Activated naive CD4-positive, alpha-beta T cell treated with Interleukin-2 at 50 U/mL for 16 hours (primary cell): ENCODE measurements at regions not wholly inside any gene's neighbourhood (a gene's known extent, or its start where the extent isn't known, plus 50 kb on each side); places are given as distances from the start of the nearest gene placed in this dataset.
"Not testable (repeated sequence)": the region's sequence is repeated elsewhere in the genome, so short reads cannot be mapped to it uniquely, and the experiment has no call there.

Experiments
- DNase-seq: peaks from one replicate; pipeline ENCODE4 v3.0.0-alpha.2; 2020

DNA sequence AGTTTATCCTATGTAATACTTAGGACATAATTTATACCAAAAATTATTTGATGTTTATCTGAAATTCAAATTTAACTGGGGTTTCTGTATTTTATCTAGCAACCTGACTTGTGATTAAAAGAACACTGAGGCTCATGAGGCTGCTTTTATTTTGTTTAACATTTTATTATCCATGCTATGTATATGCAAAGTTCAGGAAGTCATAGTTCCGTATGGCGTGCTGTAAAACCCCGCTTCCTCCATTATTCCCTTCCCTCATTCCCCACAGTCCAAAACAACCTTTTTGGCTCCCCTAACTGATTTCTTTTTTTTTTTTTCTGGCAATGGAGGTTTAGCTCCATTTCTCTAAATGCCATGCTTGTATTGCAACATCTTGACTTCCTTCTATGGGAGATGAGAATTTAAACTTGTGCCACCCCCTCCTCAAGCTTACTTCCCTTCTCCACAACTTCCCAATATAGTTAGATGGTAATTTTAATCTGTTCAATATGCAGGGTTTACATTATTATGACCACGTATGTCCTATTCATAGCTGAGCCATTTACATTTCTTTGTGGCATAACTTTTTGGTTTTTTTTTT is 138.0 kb upstream of the DNAH14 start:
- DNase-seq: no peak

DNA sequence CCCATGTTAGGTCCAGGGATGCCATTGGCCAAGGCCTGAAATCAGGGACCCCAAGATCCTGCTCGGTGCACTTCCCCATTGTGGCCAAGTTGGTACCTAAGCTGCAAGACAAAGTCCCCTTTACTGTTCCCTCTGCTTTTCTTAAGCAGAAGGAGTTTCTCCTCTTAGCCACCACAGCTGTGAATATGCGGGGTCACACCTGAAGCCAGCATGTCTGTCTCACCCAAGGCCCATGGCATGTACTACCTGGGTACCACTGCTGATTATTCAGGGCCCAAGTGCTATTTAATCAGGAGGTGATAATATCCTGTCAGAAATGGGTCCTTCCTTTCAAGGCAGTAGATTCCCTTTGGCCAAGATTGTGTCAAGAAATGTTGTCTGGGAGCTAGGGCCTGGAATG is 133.9 kb upstream of the DNAH14 start:
- no peak for DNase-seq

DNA sequence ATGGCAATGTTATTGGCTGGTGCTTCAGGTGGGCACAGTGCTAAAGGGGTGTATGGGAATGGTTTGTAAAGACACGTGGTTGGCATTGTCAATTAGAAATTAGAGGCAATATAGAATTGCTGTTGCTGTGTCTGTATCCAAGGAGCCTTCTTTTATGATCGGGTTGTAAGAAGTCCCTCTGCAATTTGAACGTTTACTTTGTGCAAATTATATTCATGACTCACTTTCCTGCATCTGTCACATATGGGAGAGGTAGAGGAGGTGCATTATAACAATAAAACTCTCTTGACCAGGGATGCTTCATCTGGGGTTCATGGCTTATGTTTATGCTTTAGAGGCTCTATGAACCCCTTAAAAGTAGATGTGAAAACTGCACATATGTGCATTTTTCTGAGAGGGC is 130.4 kb upstream of the DNAH14 start:
- DNase-seq: no peak

DNA sequence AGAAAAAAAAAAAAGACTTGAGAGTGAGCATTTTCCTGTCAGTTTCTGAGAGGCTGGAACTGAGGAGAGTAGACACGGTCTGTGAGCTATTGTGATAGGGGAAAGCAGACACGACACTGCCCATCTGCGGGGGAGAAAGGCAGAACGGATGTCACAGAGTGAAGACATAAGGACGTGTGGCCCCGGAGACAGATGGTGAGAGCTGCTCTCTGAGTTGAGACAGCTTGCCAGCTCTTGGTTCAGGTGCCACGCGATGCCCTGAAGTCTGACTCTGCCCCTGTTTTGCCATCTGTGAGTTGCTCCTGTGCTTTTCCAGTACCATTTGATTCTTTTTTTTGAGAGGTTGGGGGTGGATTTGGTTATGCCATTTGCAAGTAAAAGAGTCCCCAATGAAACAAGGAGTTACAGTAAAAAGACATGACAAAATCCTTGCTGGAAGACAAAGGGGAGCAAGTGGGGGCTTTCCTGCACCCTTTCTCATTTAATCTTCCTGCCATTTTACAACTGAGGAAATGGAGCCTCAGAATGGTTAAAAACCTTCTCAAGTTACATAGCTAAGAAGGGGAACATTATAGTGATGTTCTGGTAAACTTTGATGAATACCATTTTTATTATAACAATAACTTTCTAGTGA is 128.9 kb upstream of the DNAH14 start:
- DNase-seq: no peak

DNA sequence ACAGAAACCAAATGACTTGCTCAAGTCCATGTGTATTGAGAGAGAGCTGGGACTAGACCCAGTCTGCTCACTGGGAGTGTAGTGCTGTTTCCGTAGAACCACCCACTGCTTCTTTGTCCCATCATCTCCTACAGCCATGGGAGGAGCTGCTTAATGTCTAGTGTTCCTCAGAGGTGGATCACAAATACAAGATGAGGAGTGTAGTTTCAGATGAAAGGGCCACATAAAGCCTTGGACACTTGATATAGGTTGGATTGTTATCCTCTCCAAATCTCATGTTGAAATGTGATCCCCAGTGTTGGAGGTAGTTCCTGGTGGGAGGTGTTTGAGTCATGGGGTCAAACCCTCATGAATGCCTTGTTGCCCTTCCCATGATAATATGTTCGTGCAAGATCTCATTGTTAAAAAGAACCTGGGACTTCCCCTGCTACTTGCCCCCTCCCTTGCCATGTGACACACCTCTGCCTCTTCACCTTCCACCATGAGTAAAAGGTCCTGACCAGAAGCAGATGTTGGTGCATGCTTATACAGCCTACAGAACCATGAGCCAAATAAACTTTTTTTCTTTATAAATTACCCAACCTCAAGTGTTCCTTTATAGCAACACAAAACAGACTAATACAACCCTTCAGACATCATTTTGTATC is 127.5 kb upstream of the DNAH14 start:
- DNase-seq: no peak

DNA sequence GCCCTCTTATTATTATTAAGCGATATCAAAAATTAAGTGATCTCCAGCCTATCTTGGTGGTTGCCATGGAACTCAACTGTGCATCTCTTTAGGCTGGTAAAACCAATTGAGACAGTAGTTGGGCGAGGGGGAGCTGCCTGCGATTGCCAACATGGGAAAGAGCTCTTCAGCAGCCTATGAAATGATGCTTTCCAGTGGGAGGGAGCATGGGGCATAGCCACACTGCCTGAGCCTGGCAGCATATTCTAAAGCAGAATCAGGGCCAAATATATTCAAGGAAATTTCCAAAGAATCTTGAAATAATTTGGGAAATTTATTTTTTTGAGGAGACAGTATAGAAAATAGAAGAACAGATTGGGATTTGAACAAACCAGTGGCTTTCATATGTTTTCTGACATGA is 126.9 kb upstream of the DNAH14 start:
- DNase-seq: no peak

DNA sequence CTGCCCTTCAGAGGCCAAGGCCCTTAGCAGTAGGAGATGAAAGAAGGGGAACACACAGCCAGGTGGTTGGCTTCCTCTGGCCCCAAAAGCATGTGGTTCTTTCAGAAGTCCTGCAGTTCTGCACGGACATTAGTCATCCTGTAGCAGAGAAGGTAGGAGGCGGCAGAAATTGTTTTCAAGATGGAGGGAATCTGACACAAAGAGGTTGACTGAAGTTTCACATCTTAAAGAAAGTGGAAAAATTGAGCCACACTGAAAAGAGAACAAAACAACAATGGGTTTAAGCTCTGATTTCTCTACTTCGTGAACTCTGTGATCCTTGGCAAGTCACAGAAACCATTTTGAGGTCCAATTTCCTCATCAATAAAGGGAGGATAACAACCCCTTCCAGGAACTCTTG is 125.3 kb upstream of the DNAH14 start:
- no peak for DNase-seq

DNA sequence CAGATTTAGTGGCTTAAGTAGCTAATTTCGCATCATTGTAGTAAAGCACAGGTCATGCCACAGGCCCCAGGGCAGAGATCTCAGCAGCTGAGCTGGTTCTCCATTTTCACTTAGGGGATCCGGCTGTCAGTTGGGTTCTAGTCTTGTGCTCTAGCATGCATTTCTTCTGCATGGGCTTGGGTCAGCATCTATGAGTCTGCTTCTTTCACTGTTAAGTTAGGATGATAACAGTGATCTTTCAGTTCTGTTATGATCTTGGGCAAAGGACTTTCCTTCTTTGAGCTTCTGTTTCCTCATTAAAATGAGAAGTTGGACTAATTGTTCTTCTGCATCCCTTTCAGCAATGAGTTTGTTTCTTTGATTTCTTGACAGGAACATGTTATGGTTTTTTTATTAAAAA is 123.6 kb upstream of the DNAH14 start:
- no peak for DNase-seq

DNA sequence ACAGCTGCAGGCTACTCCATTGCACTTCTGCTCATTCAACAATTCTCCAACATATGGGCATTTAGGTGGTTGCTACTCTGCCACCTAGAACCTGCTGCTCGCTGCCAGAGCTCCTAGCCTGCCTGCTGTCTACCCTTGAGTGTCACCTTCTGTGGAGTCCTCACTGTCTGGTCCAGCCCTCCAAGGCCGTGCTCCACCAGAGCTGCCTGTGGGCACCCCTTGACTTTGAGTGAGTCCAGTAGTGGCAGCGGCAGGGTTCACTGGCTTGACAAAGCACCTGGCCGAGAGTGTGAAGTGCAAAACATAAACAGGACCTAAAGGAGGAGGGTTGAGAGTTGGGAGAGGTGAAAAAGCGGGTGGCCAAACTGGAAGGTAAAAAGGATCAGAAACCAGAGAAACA is 120.3 kb upstream of the DNAH14 start:
- DNase-seq: no peak

DNA sequence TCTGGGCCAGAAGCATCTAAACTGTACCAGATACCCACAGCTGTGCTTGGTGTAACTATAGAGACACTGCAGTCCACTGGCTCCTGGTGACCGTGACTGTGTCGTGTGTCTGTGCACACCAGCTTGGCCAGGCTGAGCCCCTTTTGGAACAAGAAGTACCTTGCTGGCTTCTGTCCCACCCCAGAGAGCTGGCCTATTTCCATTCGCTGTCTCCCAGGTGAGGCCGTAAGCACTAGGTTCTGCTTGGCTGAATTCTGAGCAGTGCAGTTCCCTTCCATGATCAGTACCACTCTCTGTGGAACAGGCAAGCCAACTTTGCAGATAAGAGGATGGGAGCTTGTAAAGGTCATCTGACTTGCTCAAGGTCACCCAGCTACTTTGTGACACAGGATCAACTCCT is 119.9 kb upstream of the DNAH14 start:
- DNase-seq: no peak

DNA sequence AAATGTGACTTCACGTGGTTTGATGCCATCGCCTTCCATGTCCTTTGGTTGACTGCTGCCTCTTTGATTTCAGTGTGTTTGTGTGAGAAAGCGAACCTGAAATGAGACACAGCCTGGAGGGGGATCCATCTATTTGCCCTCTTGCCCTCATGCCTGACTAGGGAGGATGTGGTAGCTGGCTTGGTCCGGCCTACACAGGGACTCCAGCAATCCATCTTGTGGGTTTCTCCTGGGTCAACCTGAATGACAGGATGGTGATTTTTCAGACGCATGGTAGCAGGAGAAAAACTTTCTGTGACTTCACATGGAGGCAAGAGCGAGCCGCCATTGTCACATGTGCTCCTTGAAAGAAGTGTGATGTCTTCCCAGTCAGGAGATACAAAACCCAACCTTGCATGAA is 117.9 kb upstream of the DNAH14 start:
- DNase-seq: no peak

DNA sequence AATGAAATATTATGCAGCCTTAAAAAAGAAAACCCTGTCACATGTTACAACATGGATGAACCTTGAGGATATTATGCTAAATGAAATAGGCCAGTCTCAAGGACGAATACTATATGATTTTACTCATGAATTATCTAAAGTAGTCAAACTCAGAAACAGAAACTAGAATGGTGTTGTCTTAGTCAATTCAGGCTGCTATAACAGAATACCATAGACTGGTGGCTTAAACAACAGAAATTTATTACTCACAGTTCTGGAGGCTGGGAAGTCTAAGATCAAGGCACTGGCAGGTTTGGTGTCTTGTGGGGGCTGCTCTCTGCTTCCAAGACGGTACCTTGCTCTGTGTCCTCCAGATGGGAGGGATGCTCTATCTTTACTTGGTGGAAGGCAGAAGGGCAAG is 113.8 kb upstream of the DNAH14 start:
- no peak for DNase-seq

DNA sequence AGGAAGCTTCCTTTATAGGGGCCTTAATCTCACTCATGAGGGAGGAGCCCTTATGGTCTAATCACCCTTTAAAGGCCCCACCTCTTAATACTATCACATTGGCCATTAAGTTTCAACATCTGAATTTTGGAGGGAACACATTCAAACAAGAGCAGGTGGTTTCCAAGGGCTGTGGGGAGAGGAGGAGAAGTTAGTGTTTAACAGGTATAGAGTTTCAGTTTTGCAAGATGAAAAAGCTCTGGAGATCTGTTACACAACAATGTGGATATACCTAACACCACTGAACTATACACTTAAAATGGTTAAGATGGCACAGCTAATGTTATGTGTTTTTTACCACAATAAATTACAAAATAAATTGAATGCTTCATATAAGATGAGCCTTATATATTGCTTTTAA is 113.4 kb upstream of the DNAH14 start:
- DNase-seq: no peak

DNA sequence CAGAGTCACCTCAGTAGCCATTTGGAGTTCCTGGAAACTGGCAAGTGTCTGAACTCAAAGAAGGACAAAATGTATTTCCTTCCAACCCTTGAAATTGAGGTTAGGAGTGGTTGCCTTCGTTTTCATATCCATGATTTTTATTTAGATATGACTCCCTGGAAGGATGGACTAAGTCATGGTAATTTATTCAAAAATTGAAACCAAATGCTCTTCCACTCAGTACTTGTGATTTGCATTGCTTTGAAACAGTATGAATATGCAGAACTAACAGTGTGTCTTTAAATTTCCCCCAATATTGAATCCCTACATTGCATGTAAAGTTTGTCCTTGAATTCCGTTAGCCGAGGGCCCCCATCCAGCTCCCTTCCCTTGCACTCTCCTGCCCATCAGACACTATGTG is 112.1 kb upstream of the DNAH14 start:
- no peak for DNase-seq

DNA sequence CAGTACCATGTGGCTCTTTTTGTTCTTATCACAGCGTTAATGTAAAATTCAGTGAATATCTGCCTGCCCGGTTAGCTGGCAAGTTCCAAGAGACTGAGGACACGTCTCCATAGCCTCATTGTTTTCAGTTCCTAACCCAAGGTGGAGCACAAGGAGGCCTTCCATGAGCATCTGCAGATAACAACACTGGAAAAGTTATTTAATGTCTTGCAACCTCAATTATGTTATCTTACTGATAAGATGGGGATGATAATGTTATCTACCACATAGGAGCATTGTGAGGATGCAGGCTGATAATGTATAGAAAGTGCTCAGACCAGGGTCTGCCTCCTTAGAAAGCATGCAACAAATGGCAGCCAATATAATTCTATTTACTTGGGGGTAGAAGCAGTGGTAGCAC is 109.6 kb upstream of the DNAH14 start:
- no peak for DNase-seq

DNA sequence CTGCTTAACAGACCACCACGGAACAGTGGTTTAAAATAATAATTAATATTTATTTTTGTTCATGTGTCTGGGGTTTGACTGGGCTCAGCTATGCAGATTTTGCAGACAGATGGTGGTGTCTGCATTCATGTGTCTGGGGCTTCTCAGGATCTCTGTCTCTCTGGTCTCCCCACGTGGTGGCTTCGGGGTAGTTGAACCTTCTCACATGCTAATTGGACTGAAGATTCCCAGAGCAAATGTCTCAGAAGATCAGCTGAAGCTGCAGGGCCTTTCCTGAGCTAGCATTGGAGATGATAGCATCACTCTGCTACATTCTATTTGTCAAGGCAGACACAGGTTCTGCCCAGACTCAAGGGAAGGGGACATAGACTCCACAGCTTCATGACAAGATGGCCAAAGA is 109.1 kb upstream of the DNAH14 start:
- DNase-seq: no peak

DNA sequence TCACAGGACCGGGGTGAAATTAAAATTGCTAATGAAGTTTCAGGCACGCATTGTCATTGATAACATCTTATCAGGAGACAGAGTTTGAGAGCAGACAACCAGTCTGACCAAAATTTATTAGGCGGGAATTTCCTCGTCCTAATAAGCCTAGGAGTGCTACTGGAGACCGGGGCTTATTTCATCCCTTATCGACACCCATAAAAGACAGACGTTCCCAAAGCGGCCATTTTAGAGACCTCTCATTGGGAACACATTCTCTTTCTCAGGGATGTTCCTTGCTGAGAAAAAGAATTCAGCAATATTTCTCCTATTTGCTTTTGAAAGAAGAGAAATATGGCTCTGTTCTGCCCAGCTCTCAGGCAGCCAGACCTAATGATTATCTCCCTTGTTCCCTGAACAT is 107.7 kb upstream of the DNAH14 start:
- not testable (repeated sequence) for DNase-seq

DNA sequence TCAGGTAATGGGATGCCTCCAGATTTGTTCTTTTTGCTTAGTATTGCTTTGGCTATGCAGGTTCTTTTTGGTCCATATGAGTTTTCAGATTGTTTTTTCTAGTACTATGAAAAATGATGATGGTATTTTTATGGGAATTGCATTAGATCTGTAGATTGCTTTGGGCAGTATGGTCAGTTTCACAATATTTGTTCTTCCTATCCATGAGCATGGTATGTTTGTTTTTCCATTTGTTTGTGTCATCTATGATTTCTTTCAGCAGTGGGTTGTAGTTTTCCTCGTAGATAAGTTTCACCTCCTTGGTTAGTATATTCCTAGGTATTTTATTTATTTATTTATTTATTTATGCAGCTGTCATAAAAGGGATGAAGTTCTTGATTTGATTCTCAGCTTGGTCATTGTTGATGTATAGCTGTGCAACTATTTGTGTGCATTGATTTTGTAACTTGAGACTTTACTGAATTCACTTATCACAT is 103.9 kb upstream of the DNAH14 start:
- no peak for DNase-seq

DNA sequence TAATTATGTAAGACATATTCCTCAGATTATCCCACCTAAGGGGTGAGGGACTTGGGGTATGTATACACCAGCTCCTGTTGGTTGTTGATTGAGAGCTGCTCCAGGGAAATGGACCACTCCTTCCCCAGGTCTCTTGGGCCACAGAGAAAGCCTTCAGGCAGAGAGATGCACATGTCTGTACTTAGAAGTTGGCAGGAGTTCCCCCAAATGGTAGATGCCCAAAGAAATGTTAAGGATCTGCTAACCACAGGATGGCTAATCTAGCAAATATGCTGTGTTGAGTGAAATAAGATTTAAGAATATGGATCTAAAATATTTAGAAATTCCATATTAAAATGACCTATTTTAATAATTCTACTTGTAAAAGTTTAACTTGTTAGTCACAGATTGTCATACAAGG is 100.8 kb upstream of the DNAH14 start:
- no peak for DNase-seq

DNA sequence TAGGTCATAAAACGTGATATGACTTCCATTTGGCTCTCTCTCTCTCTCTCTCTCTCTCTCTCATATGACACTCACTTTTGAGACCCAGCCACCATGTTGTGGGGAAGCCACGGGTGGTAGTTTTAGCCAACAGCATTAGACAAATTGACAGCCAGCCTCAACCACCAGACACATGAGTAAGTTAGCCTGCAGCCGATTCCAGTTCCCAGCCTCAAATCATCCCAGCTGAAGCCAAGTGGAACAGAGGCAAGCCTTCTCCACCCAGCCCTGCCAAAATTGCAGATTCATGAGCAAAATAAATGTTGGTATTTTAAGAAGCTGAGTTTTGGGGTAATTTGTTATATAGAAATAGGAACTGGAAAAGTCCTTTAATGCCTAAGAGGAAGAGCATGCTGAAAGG is 98.0 kb upstream of the DNAH14 start:
- no peak for DNase-seq

DNA sequence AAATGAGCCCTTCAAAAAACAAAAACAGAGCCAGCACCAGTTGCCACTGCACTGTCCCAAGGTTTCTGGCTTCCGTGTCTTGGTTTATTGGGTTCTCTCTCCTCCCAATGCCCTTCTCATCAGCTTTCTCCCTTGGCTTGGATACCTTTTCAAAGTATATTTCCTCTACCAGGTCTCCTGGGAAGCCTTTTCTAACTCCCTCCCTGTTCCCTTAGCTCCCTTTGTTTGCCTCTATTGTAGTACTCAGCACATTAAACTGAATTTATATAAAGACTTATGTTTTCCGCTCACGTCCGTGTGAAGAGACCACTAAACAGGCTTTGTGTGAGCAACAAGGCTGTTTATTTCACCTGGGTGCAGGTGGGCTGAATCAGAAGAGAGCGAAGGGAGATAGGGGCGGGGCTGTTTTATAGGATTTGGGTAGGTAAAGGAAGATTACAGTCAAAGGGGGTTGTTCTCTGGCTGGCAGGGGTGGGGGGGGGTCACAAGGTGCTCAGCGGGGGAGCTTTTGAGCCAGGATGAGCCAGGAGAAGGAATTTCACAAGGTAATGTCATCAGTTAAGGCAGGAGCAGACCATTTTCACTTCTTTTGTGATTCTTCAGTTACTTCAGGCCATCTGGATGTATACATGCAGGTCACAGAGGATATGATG is 89.7 kb upstream of the DNAH14 start:
- DNase-seq: not testable (repeated sequence)

DNA sequence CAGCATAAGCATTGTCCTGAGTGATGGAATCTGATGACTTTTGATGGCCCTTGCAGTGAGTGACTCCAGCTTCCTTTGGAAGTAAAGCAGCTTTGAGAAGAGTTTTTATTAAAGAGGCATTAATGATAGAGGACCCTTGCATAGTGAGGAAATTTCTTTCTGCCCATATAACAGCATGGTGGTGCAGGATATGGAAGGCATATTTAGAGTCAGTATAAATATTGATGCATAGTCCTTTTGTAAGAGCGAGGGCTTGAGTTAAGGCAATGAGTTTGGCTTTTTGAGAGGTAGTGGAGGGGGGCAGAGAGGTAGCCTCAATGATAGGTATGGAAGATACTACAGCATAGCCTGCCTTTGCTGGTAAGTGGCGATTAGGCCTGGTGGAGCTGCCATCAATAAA is 87.7 kb upstream of the DNAH14 start:
- not testable (repeated sequence) for DNase-seq

DNA sequence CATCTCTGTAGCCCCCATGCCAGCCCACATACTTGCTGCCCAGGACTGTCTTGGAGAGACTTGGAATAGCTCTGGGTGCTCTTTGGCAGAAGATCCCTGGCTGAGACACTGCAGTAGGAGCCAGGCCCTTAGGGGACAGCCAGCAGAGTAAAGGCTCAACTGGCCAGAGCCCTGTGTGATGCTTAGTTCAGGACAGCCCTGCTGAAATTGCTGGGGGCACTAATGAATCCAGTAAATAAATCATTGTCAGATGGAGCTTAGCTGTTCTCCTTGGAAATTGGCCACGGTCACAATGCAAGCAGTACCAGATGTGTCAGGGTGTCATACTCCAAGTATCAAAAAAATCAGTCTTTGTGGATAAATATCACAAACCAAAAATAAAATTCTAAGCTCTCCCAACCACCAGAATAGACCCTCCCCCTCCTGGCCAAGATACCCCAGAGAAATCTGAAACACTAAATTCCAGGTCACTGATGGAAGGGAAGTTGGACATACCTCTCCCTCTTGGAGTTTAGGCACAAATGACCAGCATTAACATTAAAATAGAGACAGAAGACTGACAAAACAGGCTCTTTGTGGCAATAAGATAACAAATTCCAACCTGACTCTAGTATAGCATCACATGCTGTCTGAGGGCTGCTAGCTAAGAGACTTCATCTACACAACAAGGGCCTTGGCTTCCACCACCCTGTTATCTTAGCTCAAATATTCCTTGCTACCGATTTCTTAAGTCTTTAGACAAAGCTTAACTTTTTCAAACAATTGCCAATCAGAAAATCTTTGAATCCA is 83.2 kb upstream of the DNAH14 start:
- no peak for DNase-seq
